Suprapubic skin (tissue), 4 donors: ENCODE measurements at regions not wholly inside any gene's neighbourhood (a gene's known extent, or its start where the extent isn't known, plus 50 kb on each side); places are given as distances from the start of the nearest gene placed in this dataset.

ENCODE experiments used
- DNase-seq, 2 donors: peaks; one replicate each; pipeline ENCODE4 v3.0.0-alpha.2; 2019; ENCODE audit warnings: low spot score in 2 of 2
- H3K27ac ChIP-seq: fragments of 200-600 bp; sonication (generic); one replicate; pipeline ENCODE4 v1.5.1; 2019
- H3K27me3 ChIP-seq: fragments of 200-600 bp; sonication (generic); one replicate; pipeline ENCODE4 v1.5.1; 2019
- H3K36me3 ChIP-seq: fragments of 200-600 bp; sonication (generic); one replicate; pipeline ENCODE4 v1.5.1; 2019
- H3K4me1 ChIP-seq: fragments of 200-600 bp; sonication (generic); one replicate; pipeline ENCODE4 v1.5.1; 2019
- H3K4me3 ChIP-seq: fragments of 200-600 bp; sonication (generic); one replicate; pipeline ENCODE4 v1.5.1; 2019; ENCODE audit warnings: mild to moderate bottlenecking
- H3K9me3 ChIP-seq: fragments of 200-600 bp; sonication (generic); one replicate; pipeline ENCODE4 v1.5.1; 2019
- CTCF ChIP-seq, 2 donors: fragments of 200-600 bp in 1 of 2; fragments of 450-650 bp in 1 of 2; sonication (generic) in 1 of 2; IDR thresholded peaks; one replicate each; pipeline ENCODE4 v1.5.1; 2016 to 2019; ENCODE audit warnings: antibody characterized with exemption in 2 of 2, mild to moderate bottlenecking in 1 of 2, moderate library complexity in 1 of 2
- EP300 ChIP-seq: sonication (generic); formaldehyde crosslinking; IDR thresholded peaks from one replicate; pipeline ENCODE4 v1.6.1; 2017; ENCODE audit warnings: antibody characterized with exemption
- POLR2A ChIP-seq, 2 donors: fragments of 450-650 bp; IDR thresholded peaks; one replicate each; pipeline ENCODE4 v1.6.1; 2017; ENCODE audit warnings: antibody characterized with exemption in 2 of 2, mild to moderate bottlenecking in 2 of 2, moderate library complexity in 2 of 2
- POLR2AphosphoS5 ChIP-seq, 3 donors: sonication (generic); formaldehyde crosslinking; IDR thresholded peaks; one replicate each; pipeline ENCODE4 v1.6.1; 2017; ENCODE audit warnings: antibody characterized with exemption in 3 of 3
- WGBS: methylation state at CpG from one replicate; pipeline ENCODE4 v1.1.5; 2018; 5-methylcytosine and 5-hydroxymethylcytosine counted together

GRCh38 chr3:66593978-66594377, 93.2 kb upstream of the LRIG1 start:
- TF ChIP-seq POLR2AphosphoS5 (IDR thresholded peaks at IDR 0.05) (no peak), POLR2A (IDR thresholded peaks at IDR 0.05) (no peak), CTCF (IDR thresholded peaks at IDR 0.05) (no peak), EP300 (no peak)
- Histone ChIP-seq H3K4me1 (peaks cover 3% of the 10 kb centered on the region), H3K9me3 (no peaks in the 10 kb centered on the region), H3K27me3 (no peaks in the 10 kb centered on the region), H3K4me3 (no peak overlapping the region), H3K27ac (no peak overlapping the region), H3K36me3 (no peaks in the 10 kb centered on the region)
- 67% methylated on average over 1 of the region's 1 CpG for WGBS
- DNase-seq = no peak

- Histone ChIP-seq H3K27me3 (no peaks in the 10 kb centered on the region), H3K4me1 (peaks cover 3% of the 10 kb centered on the region), H3K27ac (no peak overlapping the region), H3K36me3 (no peaks in the 10 kb centered on the region), H3K9me3 (no peaks in the 10 kb centered on the region), H3K4me3 (no peak overlapping the region)
- no peak for TF ChIP-seq POLR2A (IDR thresholded peaks at IDR 0.05)
- no peak for TF ChIP-seq EP300
- no peak for TF ChIP-seq POLR2AphosphoS5 (IDR thresholded peaks at IDR 0.05)
- no peak for TF ChIP-seq CTCF (IDR thresholded peaks at IDR 0.05)
- no peak for DNase-seq
- 96% methylated on average over 5 of the region's 5 CpGs for WGBS
These were observed 96.6 kb upstream of the LRIG1 start for GRCh38 chr3:66597308-66597863.

DNA sequence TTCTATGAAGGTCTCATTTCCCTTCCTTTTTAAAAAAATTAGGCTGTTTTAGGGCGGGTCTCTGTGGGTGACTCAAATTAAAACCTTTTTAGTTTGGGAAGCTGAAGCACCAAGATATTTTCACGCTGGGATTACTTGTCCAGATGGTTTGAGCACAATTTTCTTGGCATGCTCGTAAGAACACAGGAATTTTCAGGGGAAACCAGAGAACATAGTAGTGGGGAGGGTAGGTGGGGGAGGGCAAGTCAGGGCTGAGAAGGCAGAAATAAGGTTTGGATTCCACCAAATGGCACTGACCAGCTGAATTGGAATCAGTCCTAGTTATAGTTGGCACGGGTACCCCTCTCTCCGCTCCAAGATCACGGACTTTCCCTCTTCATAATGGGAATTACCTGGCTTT, 97.3 kb upstream of the LRIG1 start:
- no peaks in the 10 kb centered on the region for H3K27me3 ChIP-seq
- H3K4me1 ChIP-seq = peaks cover 6% of the 10 kb centered on the region
- DNase-seq = no peak
- H3K27ac ChIP-seq = no peak overlapping the region
- no peaks in the 10 kb centered on the region for H3K9me3 ChIP-seq
- no peak for TF ChIP-seq EP300
- no peak for TF ChIP-seq CTCF (IDR thresholded peaks at IDR 0.05)
- no peak for TF ChIP-seq POLR2A (IDR thresholded peaks at IDR 0.05)
- TF ChIP-seq POLR2AphosphoS5 (IDR thresholded peaks at IDR 0.05) = no peak
- 51% methylated on average over 6 of the region's 6 CpGs for WGBS
- H3K36me3 ChIP-seq = no peaks in the 10 kb centered on the region
- H3K4me3 ChIP-seq = no peak overlapping the region

- TF ChIP-seq POLR2AphosphoS5 (IDR thresholded peaks at IDR 0.05) (no peak), POLR2A (IDR thresholded peaks at IDR 0.05) (no peak), EP300 (no peak), CTCF (IDR thresholded peaks at IDR 0.05) (no peak)
- no peak overlapping the region for H3K4me3 ChIP-seq
- no peaks in the 10 kb centered on the region for H3K36me3 ChIP-seq
- peak overlapping the region; percentile 35 for H3K27ac ChIP-seq
- H3K4me1 ChIP-seq = peaks cover 14% of the 10 kb centered on the region
- 72% methylated on average over 4 of the region's 4 CpGs for WGBS
- H3K9me3 ChIP-seq = no peaks in the 10 kb centered on the region
- no peaks in the 10 kb centered on the region for H3K27me3 ChIP-seq
- no peak for DNase-seq
These were observed 101.4 kb upstream of the LRIG1 start for GRCh38 chr3:66602237-66602636.

- Histone ChIP-seq H3K4me1 (peaks cover 14% of the 10 kb centered on the region), H3K27ac (peak overlapping the region; percentile 35), H3K4me3 (no peak overlapping the region), H3K9me3 (no peaks in the 10 kb centered on the region), H3K36me3 (no peaks in the 10 kb centered on the region), H3K27me3 (no peaks in the 10 kb centered on the region)
- WGBS = 58% methylated on average over 5 of the region's 5 CpGs
- DNase-seq = no peak
- TF ChIP-seq POLR2AphosphoS5 (IDR thresholded peaks at IDR 0.05) (no peak), EP300 (no peak), POLR2A (IDR thresholded peaks at IDR 0.05) (no peak), CTCF (IDR thresholded peaks at IDR 0.05) (no peak)
These were observed 101.9 kb upstream of the LRIG1 start for GRCh38 chr3:66602691-66603090.
